ENCODE measurements at regions not wholly inside any gene's neighbourhood (a gene's known extent, or its start where the extent isn't known, plus 50 kb on each side); places are given as distances from the start of the nearest gene placed in this dataset.
A peak's percentile ranks its signal among the peaks of the same experiment; 100 is the strongest.

GRCh38 chr2:60385648-60386047 lies 167.8 kb downstream of the BCL11A start:
- H3K18ac ChIP-seq (ENCODE audit: extremely low read depth, low read length): 0 out of 2 replicates have a peak overlapping the region, but pooled peaks have one; percentile 38
- no peaks in the 10 kb centered on the region for H3K79me2 ChIP-seq (ENCODE audit: control insufficient read depth in 1 of 2, insufficient read depth in 2 of 2, low read length in 2 of 2)
- no peak overlapping the region for H3K4ac ChIP-seq (replicated peaks; ENCODE audit: insufficient read length, low read depth, low read length)
- POLR2A ChIA-PET (ENCODE audit: partially characterized antibody): no interaction called here
- no peak overlapping the region for H2BK12ac ChIP-seq (ENCODE audit: low read depth, low read length)
- CTCF ChIA-PET (ENCODE audit: partially characterized antibody): interaction anchor here (0.6 to 1.3 kb wide), 3 partner anchors 20 to 256 kb away, joined by 3 to 4 read pairs (median 3); no protein-coding TSS in a partner anchor
- H4K5ac ChIP-seq (ENCODE audit: insufficient read length, low read depth, low read length): no peak overlapping the region
- TF ChIP-seq SP2 (IDR thresholded peaks at IDR 0.05; ENCODE audit: low read length) (no peak), SIRT6 (IDR thresholded peaks at IDR 0.05; ENCODE audit: low read length) (no peak), HDAC2 (IDR thresholded peaks at IDR 0.05; ENCODE audit: borderline replicate concordance in 1 of 2, low read depth in 2 of 2, low read length in 2 of 2) (no peak), SP1 (IDR thresholded peaks at IDR 0.05; ENCODE audit: low read depth, low read length) (no peak), PHF8 (conservative IDR thresholded peaks at IDR 0.05; ENCODE audit: low read depth, low read length) (no peak), CREB1 (IDR thresholded peaks at IDR 0.05) (no peak), TAF1 (IDR thresholded peaks at IDR 0.05; ENCODE audit: low read depth, low read length) (no peak), BRCA1 (IDR thresholded peaks at IDR 0.05; ENCODE audit: low read depth, low read length) (no peak), CEBPB (IDR thresholded peaks at IDR 0.05; ENCODE audit: low read depth, low read length) (no peak)
- H2BK5ac ChIP-seq (ENCODE audit: low read depth, low read length): no peak overlapping the region
- H4K91ac ChIP-seq (replicated peaks; ENCODE audit: insufficient read length, low read length): no peak overlapping the region
- H2BK120ac ChIP-seq (replicated peaks; ENCODE audit: low read depth, low read length): no peak overlapping the region
- H3K56ac ChIP-seq (replicated peaks; ENCODE audit: insufficient read length, low read depth, low read length): no peak overlapping the region
- no peak overlapping the region for H3K27ac ChIP-seq (ENCODE audit: low read depth, low read length)
- H3K79me1 ChIP-seq (ENCODE audit: low read depth, low read length): no peaks in the 10 kb centered on the region
- 94% methylated on average over 5 of the region's 5 CpGs; no CpG with 5 or more reads in 1 of the 2 experiments for WGBS, 2 experiments (ENCODE audit: extremely low coverage in 1 of 2, insufficient coverage in 1 of 2, insufficient read length in 1 of 2, insufficient replicate concordance in 2 of 2, low coverage in 1 of 2, low lambda C conversion rate in 2 of 2, missing lambda C conversion rate in 1 of 2)
- H3K27me3 ChIP-seq (replicated peaks in 1 of 4; ENCODE audit: control insufficient read depth in 3 of 4, extremely low read depth in 1 of 4, insufficient read depth in 3 of 4, low read length in 3 of 4): no peaks in the 10 kb centered on the region; a peak in 4 of 7 replicates
- no peak overlapping the region for H2AFZ ChIP-seq (ENCODE audit: low read length)
- no peaks in the 10 kb centered on the region; the same call in 1 of the 2 replicates for H3K23me2 ChIP-seq (ENCODE audit: low read depth, low read length)
- H3K14ac ChIP-seq (ENCODE audit: insufficient read length): no peak overlapping the region
- no peak for FAIRE-seq
- H3K4me3 ChIP-seq (ENCODE audit: extremely low read depth in 1 of 4, insufficient read depth in 2 of 4, low read depth in 3 of 4, low read length in 4 of 4): no peak overlapping the region
- H4K8ac ChIP-seq (ENCODE audit: extremely low read depth, insufficient read depth, low read length): no peak overlapping the region; the same call in 1 of the 2 replicates
- H2AK5ac ChIP-seq (ENCODE audit: low read depth, low read length): 0 out of 2 replicates have a peak overlapping the region, but pooled peaks have one; percentile 60
- H3K23ac ChIP-seq (ENCODE audit: insufficient read length): no peak overlapping the region
- peaks cover 3 to 11% (median 4%) of the 10 kb centered on the region in 4 experiments; a peak in 5 of 7 replicates for H3K4me1 ChIP-seq (replicated peaks in 1 of 4; ENCODE audit: control insufficient read depth in 3 of 4, insufficient read depth in 4 of 4, low read length in 3 of 4)
- no peak overlapping the region for H3K9ac ChIP-seq (replicated peaks in 1 of 4; ENCODE audit: extremely low read depth in 1 of 4, low read depth in 3 of 4, low read length in 3 of 4)
- no peaks in the 10 kb centered on the region for H3K9me3 ChIP-seq (ENCODE audit: insufficient read depth in 2 of 2, low read depth in 1 of 2, low read length in 1 of 2)
- no peak overlapping the region for H2BK15ac ChIP-seq (ENCODE audit: low read length)
- no peak overlapping the region for H2BK20ac ChIP-seq (ENCODE audit: low read length)
- H4K20me1 ChIP-seq (replicated peaks in 1 of 2; ENCODE audit: control insufficient read depth in 1 of 2, insufficient read depth in 2 of 2, low read length in 2 of 2): no peaks in the 10 kb centered on the region
- no peaks in the 10 kb centered on the region for H3K36me3 ChIP-seq (ENCODE audit: control insufficient read depth in 2 of 4, insufficient read depth in 4 of 4, low read length in 3 of 4)
- DNase-seq (ENCODE audit: low read depth in 1 of 2, low spot score in 2 of 2): no peak
- no peak overlapping the region for H3K4me2 ChIP-seq (ENCODE audit: insufficient read depth in 1 of 2, low read depth in 2 of 2, low read length in 2 of 2)
